ENCODE measurements at regions not wholly inside any gene's neighbourhood (a gene's known extent, or its start where the extent isn't known, plus 50 kb on each side); places are given as distances from the start of the nearest gene placed in this dataset.

DNA sequence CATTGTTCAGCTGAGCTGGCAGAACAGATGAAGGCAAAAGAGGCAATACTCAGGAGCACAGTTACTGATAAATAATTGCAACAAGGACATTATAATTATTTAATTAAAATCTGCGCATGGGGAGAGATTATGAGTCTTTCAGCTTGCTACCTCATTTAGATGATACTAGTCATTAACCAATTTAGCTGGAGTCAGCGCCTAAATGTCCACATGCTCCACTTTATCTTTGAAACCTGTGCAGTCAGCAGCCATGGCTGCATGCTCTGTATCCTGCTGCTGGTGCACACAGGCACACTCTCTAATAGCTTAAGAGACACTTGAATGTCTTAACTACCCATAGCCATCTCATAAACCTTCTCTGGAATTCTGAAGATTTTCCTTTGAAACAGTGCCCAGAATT lies 196.8 kb downstream of the PPP1R3A start:
- 83% methylated on average over 1 of the region's 2 CpGs; no CpG with 5 or more reads in 1 of the 2 experiments for whole genome bisulfite sequencing, 2 experiments (ENCODE audit: extremely low coverage in 2 of 2, insufficient read length in 1 of 2)
- Histone ChIP-seq H4K91ac (ENCODE audit: insufficient read depth, low read depth, low read length) (no peak overlapping the region), H2BK5ac (ENCODE audit: low read depth, low read length, poor library complexity, severe bottlenecking) (no peak overlapping the region), H2BK120ac (ENCODE audit: low read depth, low read length) (no peak overlapping the region), H3K23ac (ENCODE audit: low read depth, low read length) (no peak overlapping the region), H3K36me3 (ENCODE audit: control insufficient read depth, insufficient read depth, low read length) (no peaks in the 10 kb centered on the region), H3K56ac (ENCODE audit: extremely low read depth, insufficient read depth, low read length) (no peak overlapping the region), H3K14ac (replicated peaks; ENCODE audit: low read depth, low read length) (no peak overlapping the region), H3K79me1 (ENCODE audit: low read depth in 1 of 2, low read length in 2 of 2) (no peaks in the 10 kb centered on the region), H3K27me3 (ENCODE audit: control insufficient read depth, insufficient read depth, low read length) (no peaks in the 10 kb centered on the region), H2AFZ (replicated peaks; ENCODE audit: low read length, poor library complexity) (no peak overlapping the region), H4K20me1 (ENCODE audit: insufficient read depth, low read length) (no peaks in the 10 kb centered on the region), H4K8ac (ENCODE audit: low read depth in 2 of 2, low read length in 2 of 2) (no peak overlapping the region), H3K4me3 (ENCODE audit: insufficient read depth, low read depth, low read length) (no peak overlapping the region), H3K27ac (ENCODE audit: insufficient read depth, low read length) (no peak overlapping the region), H2AK5ac (ENCODE audit: low read depth, low read length) (no peak overlapping the region), H3K9me3 (ENCODE audit: control insufficient read depth, insufficient read depth, low read length) (no peaks in the 10 kb centered on the region), H2BK15ac (ENCODE audit: low read depth, low read length) (no peak overlapping the region), H3K9ac (ENCODE audit: low read depth, low read length) (no peak overlapping the region), H4K5ac (ENCODE audit: low read depth, low read length) (no peak overlapping the region), H2BK20ac (ENCODE audit: low read depth, low read length) (no peak overlapping the region), H3K4ac (ENCODE audit: low read depth, low read length) (no peak overlapping the region), H3K4me1 (ENCODE audit: control insufficient read depth, insufficient read depth, low read length) (no peaks in the 10 kb centered on the region), H3K4me2 (ENCODE audit: low read depth, low read length) (no peak overlapping the region), H2AK9ac (replicated peaks; ENCODE audit: low read depth, low read length, poor library complexity) (no peak overlapping the region), H3K9me1 (ENCODE audit: insufficient read depth, low read length) (no peaks in the 10 kb centered on the region), H3K18ac (ENCODE audit: low read depth, low read length) (no peak overlapping the region)
- CTCF ChIA-PET, result interaction anchor here (0.8 kb wide), 1 partner anchor 9 kb away, joined by 3 read pairs; no protein-coding TSS in a partner anchor
- intact Hi-C loops (cut with micrococcal nuclease) (no loop called here), dilution Hi-C loops (cut with HindIII; ENCODE audit: low sequenced_read_pairs, unreplicated experiment) (no loop called here), in situ Hi-C loops (cut with MboI; ENCODE audit: low sequenced_read_pairs) (no loop called here)
- BruUV-seq (replicated peaks), result no TSS peak
- DNase-seq (no peak), ATAC-seq (ENCODE audit: low read depth) (no peak)
- no peak for TF ChIP-seq MAFK (IDR thresholded peaks at IDR 0.05; ENCODE audit: low read depth, low read length)
- TF ChIP-seq, protein P1, sequence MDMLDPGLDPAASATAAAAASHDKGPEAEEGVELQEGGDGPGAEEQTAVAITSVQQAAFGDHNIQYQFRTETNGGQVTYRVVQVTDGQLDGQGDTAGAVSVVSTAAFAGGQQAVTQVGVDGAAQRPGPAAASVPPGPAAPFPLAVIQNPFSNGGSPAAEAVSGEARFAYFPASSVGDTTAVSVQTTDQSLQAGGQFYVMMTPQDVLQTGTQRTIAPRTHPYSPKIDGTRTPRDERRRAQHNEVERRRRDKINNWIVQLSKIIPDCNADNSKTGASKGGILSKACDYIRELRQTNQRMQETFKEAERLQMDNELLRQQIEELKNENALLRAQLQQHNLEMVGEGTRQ (IDR thresholded peaks at IDR 0.05; ENCODE audit: low read depth, low read length), result no peak
- no peak for TF ChIP-seq SMC3 (IDR thresholded peaks at IDR 0.05; ENCODE audit: low read depth, low read length)
- TF ChIP-seq CEBPB (IDR thresholded peaks at IDR 0.05; ENCODE audit: low read depth, low read length), result no peak
- TF ChIP-seq RCOR1 (IDR thresholded peaks at IDR 0.05; ENCODE audit: insufficient replicate concordance, low read length), result no peak
- TF ChIP-seq MAZ (IDR thresholded peaks at IDR 0.05; ENCODE audit: borderline replicate concordance, low read depth, low read length), result no peak
- TF ChIP-seq CHD1 (IDR thresholded peaks at IDR 0.05; ENCODE audit: low read depth, low read length), result no peak
- TF ChIP-seq BHLHE40 (IDR thresholded peaks at IDR 0.05; ENCODE audit: low read depth, low read length), result no peak
- no peak for TF ChIP-seq RFX5 (IDR thresholded peaks at IDR 0.05; ENCODE audit: low read depth, low read length)
- TF ChIP-seq RAD21 (IDR thresholded peaks at IDR 0.05; ENCODE audit: low read length), result no peak
- TF ChIP-seq, protein P2, sequence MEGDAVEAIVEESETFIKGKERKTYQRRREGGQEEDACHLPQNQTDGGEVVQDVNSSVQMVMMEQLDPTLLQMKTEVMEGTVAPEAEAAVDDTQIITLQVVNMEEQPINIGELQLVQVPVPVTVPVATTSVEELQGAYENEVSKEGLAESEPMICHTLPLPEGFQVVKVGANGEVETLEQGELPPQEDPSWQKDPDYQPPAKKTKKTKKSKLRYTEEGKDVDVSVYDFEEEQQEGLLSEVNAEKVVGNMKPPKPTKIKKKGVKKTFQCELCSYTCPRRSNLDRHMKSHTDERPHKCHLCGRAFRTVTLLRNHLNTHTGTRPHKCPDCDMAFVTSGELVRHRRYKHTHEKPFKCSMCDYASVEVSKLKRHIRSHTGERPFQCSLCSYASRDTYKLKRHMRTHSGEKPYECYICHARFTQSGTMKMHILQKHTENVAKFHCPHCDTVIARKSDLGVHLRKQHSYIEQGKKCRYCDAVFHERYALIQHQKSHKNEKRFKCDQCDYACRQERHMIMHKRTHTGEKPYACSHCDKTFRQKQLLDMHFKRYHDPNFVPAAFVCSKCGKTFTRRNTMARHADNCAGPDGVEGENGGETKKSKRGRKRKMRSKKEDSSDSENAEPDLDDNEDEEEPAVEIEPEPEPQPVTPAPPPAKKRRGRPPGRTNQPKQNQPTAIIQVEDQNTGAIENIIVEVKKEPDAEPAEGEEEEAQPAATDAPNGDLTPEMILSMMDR (conservative IDR thresholded peaks at IDR 0.05; ENCODE audit: low read depth, low read length), result no peak
- TF ChIP-seq, protein P3, sequence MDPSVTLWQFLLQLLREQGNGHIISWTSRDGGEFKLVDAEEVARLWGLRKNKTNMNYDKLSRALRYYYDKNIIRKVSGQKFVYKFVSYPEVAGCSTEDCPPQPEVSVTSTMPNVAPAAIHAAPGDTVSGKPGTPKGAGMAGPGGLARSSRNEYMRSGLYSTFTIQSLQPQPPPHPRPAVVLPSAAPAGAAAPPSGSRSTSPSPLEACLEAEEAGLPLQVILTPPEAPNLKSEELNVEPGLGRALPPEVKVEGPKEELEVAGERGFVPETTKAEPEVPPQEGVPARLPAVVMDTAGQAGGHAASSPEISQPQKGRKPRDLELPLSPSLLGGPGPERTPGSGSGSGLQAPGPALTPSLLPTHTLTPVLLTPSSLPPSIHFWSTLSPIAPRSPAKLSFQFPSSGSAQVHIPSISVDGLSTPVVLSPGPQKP (IDR thresholded peaks at IDR 0.05; ENCODE audit: borderline replicate concordance, low read depth, low read length), result no peak
- no peak for TF ChIP-seq MXI1 (IDR thresholded peaks at IDR 0.05; ENCODE audit: borderline replicate concordance, low read depth, low read length)
- TF ChIP-seq POLR2A (IDR thresholded peaks at IDR 0.05; ENCODE audit: low read depth, low read length), result no peak
- no peak for TF ChIP-seq NFE2L2 (IDR thresholded peaks at IDR 0.05; ENCODE audit: low read depth, low read length)
- no peak for TF ChIP-seq FOS (IDR thresholded peaks at IDR 0.05; ENCODE audit: low read depth, low read length)
- POLR2A ChIA-PET (ENCODE audit: unreplicated experiment), result no interaction called here

Data from IMR-90 (cell line).